ENCODE measurements at regions not wholly inside any gene's neighbourhood (a gene's known extent, or its start where the extent isn't known, plus 50 kb on each side); places are given as distances from the start of the nearest gene placed in this dataset.

DNA sequence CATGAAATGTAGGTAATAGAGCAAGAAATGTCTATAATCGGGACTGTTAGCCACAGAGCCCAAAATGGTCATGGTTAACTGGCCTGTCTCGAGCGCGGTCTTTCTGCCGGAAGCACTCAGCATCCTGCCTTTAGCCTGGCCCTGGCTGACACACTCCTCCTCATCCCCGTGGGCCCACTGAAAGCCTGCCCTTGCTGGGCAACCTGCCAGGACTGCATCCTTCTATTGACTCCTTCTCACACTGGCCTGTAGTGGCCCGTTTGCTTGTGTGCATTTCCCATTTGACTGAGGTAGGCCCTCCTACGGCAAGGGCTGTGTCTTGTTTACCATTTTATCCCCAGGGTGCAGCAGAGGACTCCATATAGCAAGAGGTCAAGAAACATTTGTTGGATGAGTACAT is 215.7 kb downstream of the ATPSCKMT start:
- BruUV-seq (replicated peaks), result no TSS peak
- ChIA-PET CTCF (no interaction called here), POLR2A (no interaction called here)

More for the DNA sequence above, 215.7 kb downstream of the ATPSCKMT start:
- Histone ChIP-seq H3K4me2 (ENCODE audit: low read length) (no peak overlapping the region), H3K4me3 (replicated peaks in 1 of 2; ENCODE audit: low read depth in 1 of 2, low read length in 2 of 2) (no peak overlapping the region), H3K9me2 (ENCODE audit: insufficient read depth) (no peaks in the 10 kb centered on the region), H3K9me3 (ENCODE audit: control insufficient read depth in 1 of 2, insufficient read depth in 1 of 2, low read depth in 1 of 2, low read length in 2 of 2) (no peaks in the 10 kb centered on the region), H3K9ac (ENCODE audit: low read length) (no peak overlapping the region), H2AFZ (ENCODE audit: low read depth, low read length, poor library complexity, severe bottlenecking) (no peak overlapping the region), H4K20me1 (ENCODE audit: insufficient read depth) (no peaks in the 10 kb centered on the region), H3K27ac (ENCODE audit: low read depth, low read length) (no peak overlapping the region), H3K27me3 (ENCODE audit: insufficient read depth, low read length) (no peaks in the 10 kb centered on the region), H3K4me1 (ENCODE audit: control insufficient read depth in 1 of 2, insufficient read depth in 2 of 2, low read length in 2 of 2) (no peaks in the 10 kb centered on the region), H3K79me2 (ENCODE audit: insufficient read depth, low read length) (no peaks in the 10 kb centered on the region), H3K36me3 (ENCODE audit: control insufficient read depth in 1 of 2, insufficient read depth in 2 of 2, low read length in 2 of 2) (no peaks in the 10 kb centered on the region)
- intact Hi-C loops (cut with micrococcal nuclease), result no loop called here
- ATAC-seq (no peak), DNase-seq (ENCODE audit: low read depth, low spot score) (no peak)
- TF ChIP-seq TCF7L2 (IDR thresholded peaks at IDR 0.05; ENCODE audit: borderline replicate concordance, extremely low read depth, insufficient read depth, insufficient read length) (no peak), EGR1 (IDR thresholded peaks at IDR 0.05; ENCODE audit: low read depth) (no peak), POLR2A (IDR thresholded peaks at IDR 0.05; ENCODE audit: borderline replicate concordance, extremely low read depth, insufficient read depth, insufficient read length) (no peak), JUND (IDR thresholded peaks at IDR 0.05) (no peak), SP1 (IDR thresholded peaks at IDR 0.05; ENCODE audit: low read depth) (no peak), ZFX (IDR thresholded peaks at IDR 0.05) (no peak), RAD21 (IDR thresholded peaks at IDR 0.05; ENCODE audit: low read depth) (no peak), EZH2phosphoT487 (IDR thresholded peaks at IDR 0.05; ENCODE audit: borderline replicate concordance) (no peak), YY1 (IDR thresholded peaks at IDR 0.05; ENCODE audit: extremely low read depth, insufficient replicate concordance, low read depth, low read length) (no peak), EZH2 (IDR thresholded peaks at IDR 0.05) (no peak), FOSL1 (IDR thresholded peaks at IDR 0.05; ENCODE audit: low read depth) (no peak), MAX (IDR thresholded peaks at IDR 0.05) (no peak), CTCF (IDR thresholded peaks at IDR 0.05 in 2 of 3, conservative IDR thresholded peaks at IDR 0.05 in 1 of 3; ENCODE audit: borderline replicate concordance in 1 of 3, insufficient read depth in 1 of 3, low read depth in 2 of 3, low read length in 2 of 3) (no peak), ELF1 (IDR thresholded peaks at IDR 0.05; ENCODE audit: borderline replicate concordance, low read depth) (no peak), POLR2AphosphoS5 (IDR thresholded peaks at IDR 0.05; ENCODE audit: low read depth, low read length) (no peak), CBX3 (IDR thresholded peaks at IDR 0.05; ENCODE audit: low read depth) (no peak), ZNF274 (IDR thresholded peaks at IDR 0.05; ENCODE audit: low read depth, low read length) (no peak)
- TF ChIP-seq, protein P1, sequence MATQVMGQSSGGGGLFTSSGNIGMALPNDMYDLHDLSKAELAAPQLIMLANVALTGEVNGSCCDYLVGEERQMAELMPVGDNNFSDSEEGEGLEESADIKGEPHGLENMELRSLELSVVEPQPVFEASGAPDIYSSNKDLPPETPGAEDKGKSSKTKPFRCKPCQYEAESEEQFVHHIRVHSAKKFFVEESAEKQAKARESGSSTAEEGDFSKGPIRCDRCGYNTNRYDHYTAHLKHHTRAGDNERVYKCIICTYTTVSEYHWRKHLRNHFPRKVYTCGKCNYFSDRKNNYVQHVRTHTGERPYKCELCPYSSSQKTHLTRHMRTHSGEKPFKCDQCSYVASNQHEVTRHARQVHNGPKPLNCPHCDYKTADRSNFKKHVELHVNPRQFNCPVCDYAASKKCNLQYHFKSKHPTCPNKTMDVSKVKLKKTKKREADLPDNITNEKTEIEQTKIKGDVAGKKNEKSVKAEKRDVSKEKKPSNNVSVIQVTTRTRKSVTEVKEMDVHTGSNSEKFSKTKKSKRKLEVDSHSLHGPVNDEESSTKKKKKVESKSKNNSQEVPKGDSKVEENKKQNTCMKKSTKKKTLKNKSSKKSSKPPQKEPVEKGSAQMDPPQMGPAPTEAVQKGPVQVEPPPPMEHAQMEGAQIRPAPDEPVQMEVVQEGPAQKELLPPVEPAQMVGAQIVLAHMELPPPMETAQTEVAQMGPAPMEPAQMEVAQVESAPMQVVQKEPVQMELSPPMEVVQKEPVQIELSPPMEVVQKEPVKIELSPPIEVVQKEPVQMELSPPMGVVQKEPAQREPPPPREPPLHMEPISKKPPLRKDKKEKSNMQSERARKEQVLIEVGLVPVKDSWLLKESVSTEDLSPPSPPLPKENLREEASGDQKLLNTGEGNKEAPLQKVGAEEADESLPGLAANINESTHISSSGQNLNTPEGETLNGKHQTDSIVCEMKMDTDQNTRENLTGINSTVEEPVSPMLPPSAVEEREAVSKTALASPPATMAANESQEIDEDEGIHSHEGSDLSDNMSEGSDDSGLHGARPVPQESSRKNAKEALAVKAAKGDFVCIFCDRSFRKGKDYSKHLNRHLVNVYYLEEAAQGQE (IDR thresholded peaks at IDR 0.05; ENCODE audit: low read depth), result no peak
- TF ChIP-seq, protein P2, sequence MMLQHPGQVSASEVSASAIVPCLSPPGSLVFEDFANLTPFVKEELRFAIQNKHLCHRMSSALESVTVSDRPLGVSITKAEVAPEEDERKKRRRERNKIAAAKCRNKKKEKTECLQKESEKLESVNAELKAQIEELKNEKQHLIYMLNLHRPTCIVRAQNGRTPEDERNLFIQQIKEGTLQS (IDR thresholded peaks at IDR 0.05), result no peak
- RAD21 ChIA-PET (ENCODE audit: low non-redundant PET in 1 of 2, low total read pairs in 2 of 2, uncharacterized antibody in 2 of 2, unreplicated experiment in 2 of 2), result no interaction called here
